HL-60 (cell line): ENCODE measurements at regions not wholly inside any gene's neighbourhood (a gene's known extent, or its start where the extent isn't known, plus 50 kb on each side); places are given as distances from the start of the nearest gene placed in this dataset.

Experiments
- DNase-seq, 2 experiments: peaks; one replicate each; pipeline ENCODE4 v3.0.0-alpha.2; 2010 to 2020; ENCODE audit warnings: low read depth in 1 of 2, low spot score in 1 of 2
- H3K27ac ChIP-seq: fragments of 250-450 bp; sonication (Bioruptor Pico); replicated peaks from 2 replicates; pipeline ENCODE4 v1.5.1; 2020; ENCODE audit warnings: mild to moderate bottlenecking, moderate library complexity
- H3K27me3 ChIP-seq: fragments of 250-450 bp; sonication (Bioruptor Pico); 2 replicates; pipeline ENCODE4 v1.5.1; 2021; ENCODE audit warnings: mild to moderate bottlenecking, moderate library complexity; ENCODE audit not compliant: insufficient read depth, poor library complexity, severe bottlenecking
- H3K4me3 ChIP-seq: replicated peaks from 2 replicates; pipeline ENCODE4 v1.5.1; 2011; ENCODE audit warnings: mild to moderate bottlenecking, control low read depth, low read length; ENCODE audit not compliant: insufficient read depth
- GABPA ChIP-seq: IDR thresholded peaks from 2 replicates; pipeline ENCODE4 v1.6.1; 2012; ENCODE audit warnings: low read depth
- POLR2AphosphoS5 ChIP-seq: IDR thresholded peaks from 2 replicates; pipeline ENCODE4 v1.6.1; 2012; ENCODE audit warnings: low read depth
- REST ChIP-seq: IDR thresholded peaks from 2 replicates; pipeline ENCODE4 v1.6.1; 2012; ENCODE audit warnings: low read depth; ENCODE audit not compliant: insufficient replicate concordance
- SPI1 ChIP-seq: IDR thresholded peaks from 2 replicates; pipeline ENCODE4 v1.6.1; 2012; ENCODE audit warnings: low read depth, mild to moderate bottlenecking, borderline replicate concordance
- TF ChIP-seq, protein P1 (sequence below): IDR thresholded peaks from one replicate; pipeline ENCODE4 v1.5.1; 2011; ENCODE audit warnings: low read length, control low read depth, inconsistent platforms; ENCODE audit not compliant: insufficient read depth

DNA sequence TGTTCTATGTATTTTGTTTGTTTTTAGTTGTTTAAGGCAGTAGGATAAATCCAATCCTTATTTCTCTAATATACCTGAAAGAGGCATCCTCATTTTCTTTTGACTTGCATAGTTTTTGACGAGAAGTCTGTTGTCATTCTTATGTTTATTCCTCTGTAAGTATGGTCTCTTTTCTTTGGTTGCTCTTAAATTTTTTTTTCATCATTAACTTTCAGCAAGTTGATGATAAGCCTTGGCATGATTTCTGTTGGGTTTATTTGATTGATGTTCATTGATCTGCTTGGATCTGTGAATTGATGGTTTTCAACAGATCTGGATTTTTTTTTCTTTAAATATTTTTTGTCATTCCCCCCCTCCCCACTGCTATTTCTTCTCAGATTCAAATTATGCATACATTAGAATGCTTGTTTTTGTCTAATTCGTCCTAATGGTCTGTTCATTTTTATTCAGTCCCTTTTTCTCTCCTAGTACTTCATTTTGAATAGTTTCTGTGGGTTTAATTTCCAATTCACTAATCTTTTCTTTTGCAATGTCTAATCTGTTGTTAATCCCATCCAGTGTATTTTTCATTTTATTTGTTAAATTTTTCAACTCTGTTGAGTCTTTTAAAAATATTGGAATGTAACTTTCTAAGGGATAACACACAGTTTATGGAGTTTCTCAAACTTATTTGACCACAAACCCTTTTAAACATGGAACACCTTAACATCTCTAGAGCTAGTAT is 495.9 kb downstream of the CSNK1G3 start:
- TF ChIP-seq POLR2AphosphoS5 (no peak), REST (no peak), GABPA (no peak), SPI1 (no peak)
- TF ChIP-seq, protein P1, sequence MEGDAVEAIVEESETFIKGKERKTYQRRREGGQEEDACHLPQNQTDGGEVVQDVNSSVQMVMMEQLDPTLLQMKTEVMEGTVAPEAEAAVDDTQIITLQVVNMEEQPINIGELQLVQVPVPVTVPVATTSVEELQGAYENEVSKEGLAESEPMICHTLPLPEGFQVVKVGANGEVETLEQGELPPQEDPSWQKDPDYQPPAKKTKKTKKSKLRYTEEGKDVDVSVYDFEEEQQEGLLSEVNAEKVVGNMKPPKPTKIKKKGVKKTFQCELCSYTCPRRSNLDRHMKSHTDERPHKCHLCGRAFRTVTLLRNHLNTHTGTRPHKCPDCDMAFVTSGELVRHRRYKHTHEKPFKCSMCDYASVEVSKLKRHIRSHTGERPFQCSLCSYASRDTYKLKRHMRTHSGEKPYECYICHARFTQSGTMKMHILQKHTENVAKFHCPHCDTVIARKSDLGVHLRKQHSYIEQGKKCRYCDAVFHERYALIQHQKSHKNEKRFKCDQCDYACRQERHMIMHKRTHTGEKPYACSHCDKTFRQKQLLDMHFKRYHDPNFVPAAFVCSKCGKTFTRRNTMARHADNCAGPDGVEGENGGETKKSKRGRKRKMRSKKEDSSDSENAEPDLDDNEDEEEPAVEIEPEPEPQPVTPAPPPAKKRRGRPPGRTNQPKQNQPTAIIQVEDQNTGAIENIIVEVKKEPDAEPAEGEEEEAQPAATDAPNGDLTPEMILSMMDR, result no peak
- DNase-seq, result no peak
- no peaks in the 10 kb centered on the region for H3K27me3 ChIP-seq
- H3K4me3 ChIP-seq, result no peak overlapping the region
- no peak overlapping the region for H3K27ac ChIP-seq

GRCh38 chr5:124001036-124001615 is 489.1 kb downstream of the CSNK1G3 start:
- Histone ChIP-seq H3K4me3 (no peak overlapping the region), H3K27ac (no peak overlapping the region), H3K27me3 (no peaks in the 10 kb centered on the region)
- DNase-seq, result no peak
- TF ChIP-seq SPI1 (no peak), REST (no peak), GABPA (no peak), POLR2AphosphoS5 (no peak)
- TF ChIP-seq, protein P1, result no peak

DNA sequence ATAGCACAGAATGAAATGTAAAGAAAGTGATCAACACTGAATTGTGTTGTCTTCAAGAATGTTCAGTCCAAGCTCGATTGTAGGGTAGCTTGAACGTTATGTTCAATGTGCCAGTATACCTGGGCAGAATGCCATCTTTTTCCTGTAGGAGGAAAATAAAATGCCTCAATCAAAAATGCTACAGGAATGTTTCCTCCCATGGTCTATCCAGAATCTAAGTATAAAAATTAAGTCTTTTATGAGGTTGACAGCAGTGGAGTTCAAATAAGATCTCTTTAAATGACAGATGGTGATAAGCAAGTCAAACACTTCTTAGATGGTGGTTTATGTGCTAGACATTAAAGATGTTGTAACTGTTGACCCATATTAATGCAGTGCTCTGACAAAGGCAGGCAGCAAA is 488.6 kb downstream of the CSNK1G3 start:
- DNase-seq, result no peak
- H3K4me3 ChIP-seq, result no peak overlapping the region
- H3K27me3 ChIP-seq, result no peaks in the 10 kb centered on the region
- TF ChIP-seq SPI1 (no peak), REST (no peak), POLR2AphosphoS5 (no peak), GABPA (no peak)
- TF ChIP-seq, protein P1, result no peak
- H3K27ac ChIP-seq, result no peak overlapping the region
